HEK293 (cell line): ENCODE measurements at regions not wholly inside any gene's neighbourhood (a gene's known extent, or its start where the extent isn't known, plus 50 kb on each side); places are given as distances from the start of the nearest gene placed in this dataset.

Source experiments
- CTCF ChIA-PET: fragments of 350-600 bp; formaldehyde crosslinking; extraction: SDS; loops from one replicate; lab custom pipeline; 2021; ENCODE audit warnings: antibody characterized with exemption; lab: Yijun Ruan, JAX
- POLR2A ChIA-PET: fragments of 300-600 bp; formaldehyde crosslinking; extraction: SDS; loops from one replicate; lab custom pipeline; 2020; ENCODE audit warnings: antibody characterized with exemption, inconsistent platforms; lab: Yijun Ruan, JAX
- H3K27ac ChIP-seq: fragments of 200-500 bp; sonication (Bioruptor generic); 2 replicates; pipeline ENCODE4 v1.5.1; 2014; ENCODE audit warnings: low read depth, low read length, control low read depth, inconsistent platforms; ENCODE audit errors: extremely low read depth
- H3K36me3 ChIP-seq, 2 experiments: fragments of 200-500 bp in 1 of 2; sonication (Bioruptor generic) in 1 of 2; 1 replicate in 1 of 2; 2 replicates in 1 of 2; pipeline ENCODE4 v1.5.1; 2014 to 2017; ENCODE audit warnings: inconsistent platforms in 2 of 2, low read length in 2 of 2; ENCODE audit not compliant: control insufficient read depth in 2 of 2, insufficient read depth in 1 of 2
- H3K4me1 ChIP-seq: fragments of 200-500 bp; sonication (Bioruptor generic); 2 replicates; pipeline ENCODE4 v1.5.1; 2014; ENCODE audit warnings: mild to moderate bottlenecking, low read length, inconsistent platforms; ENCODE audit not compliant: control insufficient read depth, insufficient read depth
- H3K4me3 ChIP-seq: 2 replicates; pipeline ENCODE4 v1.5.1; 2011; ENCODE audit warnings: low read depth, mild to moderate bottlenecking, control low read depth, low read length, moderate library complexity
- H3K9me3 ChIP-seq: fragments of 200-500 bp; sonication (Bioruptor generic); 2 replicates; pipeline ENCODE4 v1.5.1; 2014; ENCODE audit warnings: low read depth, low read length, inconsistent platforms; ENCODE audit not compliant: control insufficient read depth, insufficient read depth
- ATF2 ChIP-seq: fragments of 450-650 bp; formaldehyde crosslinking; IDR thresholded peaks from 2 replicates; pipeline ENCODE4 v1.5.1; 2016; ENCODE audit warnings: missing biosample characterization, missing genetic modification characterization, low read depth
- EGR2 ChIP-seq: fragments of 450-650 bp; formaldehyde crosslinking; IDR thresholded peaks from 2 replicates; pipeline ENCODE4 v1.5.1; 2016; ENCODE audit warnings: low read depth, missing biosample characterization, missing genetic modification characterization
- ELK4 ChIP-seq: IDR thresholded peaks from 2 replicates; pipeline ENCODE4 v1.6.1; 2011; ENCODE audit warnings: mild to moderate bottlenecking, low read depth, low read length, borderline replicate concordance
- MZF1 ChIP-seq: fragments of 450-650 bp; formaldehyde crosslinking; IDR thresholded peaks from 2 replicates; pipeline ENCODE4 v1.5.1; 2017; ENCODE audit warnings: missing biosample characterization, missing genetic modification characterization, borderline replicate concordance
- OVOL3 ChIP-seq: fragments of 450-650 bp; formaldehyde crosslinking; IDR thresholded peaks from 2 replicates; pipeline ENCODE4 v1.5.1; 2016; ENCODE audit warnings: missing biosample characterization, missing genetic modification characterization
- SCRT1 ChIP-seq: fragments of 450-650 bp; formaldehyde crosslinking; IDR thresholded peaks from 2 replicates; pipeline ENCODE4 v1.5.1; 2016; ENCODE audit warnings: missing biosample characterization, missing genetic modification characterization, borderline replicate concordance
- SCRT2 ChIP-seq: fragments of 450-650 bp; formaldehyde crosslinking; IDR thresholded peaks from 2 replicates; pipeline ENCODE4 v1.5.1; 2016; ENCODE audit warnings: missing biosample characterization, missing genetic modification characterization
- SP7 ChIP-seq: fragments of 450-650 bp; formaldehyde crosslinking; IDR thresholded peaks from 2 replicates; pipeline ENCODE4 v1.5.1; 2016; ENCODE audit warnings: missing biosample characterization, missing genetic modification characterization
- ZBTB1 ChIP-seq: fragments of 450-650 bp; formaldehyde crosslinking; IDR thresholded peaks from 2 replicates; pipeline ENCODE4 v1.5.1; 2016; ENCODE audit warnings: missing biosample characterization, missing genetic modification characterization
- ZBTB20 ChIP-seq: fragments of 450-650 bp; formaldehyde crosslinking; IDR thresholded peaks from 2 replicates; pipeline ENCODE4 v1.5.1; 2016; ENCODE audit warnings: missing biosample characterization, missing genetic modification characterization
- ZFP3 ChIP-seq: fragments of 450-650 bp; formaldehyde crosslinking; IDR thresholded peaks from 2 replicates; pipeline ENCODE4 v1.5.1; 2016; ENCODE audit warnings: low read depth, missing biosample characterization, missing genetic modification characterization
- ZNF138 ChIP-seq: fragments of 450-650 bp; formaldehyde crosslinking; IDR thresholded peaks from 2 replicates; pipeline ENCODE4 v1.5.1; 2016; ENCODE audit warnings: missing biosample characterization, missing genetic modification characterization, borderline replicate concordance
- ZNF19 ChIP-seq: fragments of 450-650 bp; formaldehyde crosslinking; IDR thresholded peaks from 2 replicates; pipeline ENCODE4; 2016; ENCODE audit warnings: missing biosample characterization, missing genetic modification characterization, low read depth
- ZNF248 ChIP-seq: fragments of 450-650 bp; formaldehyde crosslinking; IDR thresholded peaks from 2 replicates; pipeline ENCODE4 v1.5.1; 2017; ENCODE audit warnings: missing biosample characterization, missing genetic modification characterization
- ZNF404 ChIP-seq: fragments of 450-650 bp; formaldehyde crosslinking; IDR thresholded peaks from 2 replicates; pipeline ENCODE4 v1.5.1; 2017; ENCODE audit warnings: missing biosample characterization, missing genetic modification characterization
- ZNF473 ChIP-seq: fragments of 450-650 bp; formaldehyde crosslinking; IDR thresholded peaks from 2 replicates; pipeline ENCODE4 v1.5.1; 2017; ENCODE audit warnings: missing biosample characterization, missing genetic modification characterization
- ZNF501 ChIP-seq: fragments of 450-650 bp; formaldehyde crosslinking; IDR thresholded peaks from 2 replicates; pipeline ENCODE4 v1.5.1; 2016; ENCODE audit warnings: missing biosample characterization, missing genetic modification characterization
- ZNF514 ChIP-seq: fragments of 450-650 bp; formaldehyde crosslinking; IDR thresholded peaks from 2 replicates; pipeline ENCODE4 v1.5.1; 2016; ENCODE audit warnings: missing biosample characterization, missing genetic modification characterization
- ZNF521 ChIP-seq: fragments of 450-650 bp; formaldehyde crosslinking; IDR thresholded peaks from 2 replicates; pipeline ENCODE4 v1.5.1; 2017; ENCODE audit warnings: missing biosample characterization, mild to moderate bottlenecking, missing genetic modification characterization
- ZNF530 ChIP-seq: fragments of 450-650 bp; formaldehyde crosslinking; IDR thresholded peaks from 2 replicates; pipeline ENCODE4 v1.5.1; 2016; ENCODE audit warnings: low read depth, missing biosample characterization, missing genetic modification characterization
- ZNF558 ChIP-seq: fragments of 450-650 bp; formaldehyde crosslinking; IDR thresholded peaks from 2 replicates; pipeline ENCODE4 v1.5.1; 2016; ENCODE audit warnings: missing biosample characterization, missing genetic modification characterization
- ZNF560 ChIP-seq: fragments of 450-650 bp; formaldehyde crosslinking; IDR thresholded peaks from 2 replicates; pipeline ENCODE4 v1.5.1; 2017; ENCODE audit warnings: missing biosample characterization, missing genetic modification characterization, borderline replicate concordance
- ZNF654 ChIP-seq: fragments of 450-650 bp; formaldehyde crosslinking; IDR thresholded peaks from 2 replicates; pipeline ENCODE4 v1.5.1; 2016; ENCODE audit warnings: low read depth, missing biosample characterization, missing genetic modification characterization
- ZNF658 ChIP-seq: fragments of 450-650 bp; formaldehyde crosslinking; IDR thresholded peaks from 2 replicates; pipeline ENCODE4; 2016; ENCODE audit warnings: missing biosample characterization, missing genetic modification characterization
- ZNF830 ChIP-seq: fragments of 450-650 bp; IDR thresholded peaks from 2 replicates; pipeline ENCODE4 v1.5.0; 2018; ENCODE audit warnings: missing biosample characterization, missing genetic modification characterization, low read depth, mild to moderate bottlenecking, moderate library complexity
- TF ChIP-seq, protein P1 (sequence below): fragments of 450-650 bp; formaldehyde crosslinking; IDR thresholded peaks from 2 replicates; pipeline ENCODE4 v1.5.1; 2016; ENCODE audit warnings: missing biosample characterization, missing genetic modification characterization

- TF ChIP-seq, protein P1, sequence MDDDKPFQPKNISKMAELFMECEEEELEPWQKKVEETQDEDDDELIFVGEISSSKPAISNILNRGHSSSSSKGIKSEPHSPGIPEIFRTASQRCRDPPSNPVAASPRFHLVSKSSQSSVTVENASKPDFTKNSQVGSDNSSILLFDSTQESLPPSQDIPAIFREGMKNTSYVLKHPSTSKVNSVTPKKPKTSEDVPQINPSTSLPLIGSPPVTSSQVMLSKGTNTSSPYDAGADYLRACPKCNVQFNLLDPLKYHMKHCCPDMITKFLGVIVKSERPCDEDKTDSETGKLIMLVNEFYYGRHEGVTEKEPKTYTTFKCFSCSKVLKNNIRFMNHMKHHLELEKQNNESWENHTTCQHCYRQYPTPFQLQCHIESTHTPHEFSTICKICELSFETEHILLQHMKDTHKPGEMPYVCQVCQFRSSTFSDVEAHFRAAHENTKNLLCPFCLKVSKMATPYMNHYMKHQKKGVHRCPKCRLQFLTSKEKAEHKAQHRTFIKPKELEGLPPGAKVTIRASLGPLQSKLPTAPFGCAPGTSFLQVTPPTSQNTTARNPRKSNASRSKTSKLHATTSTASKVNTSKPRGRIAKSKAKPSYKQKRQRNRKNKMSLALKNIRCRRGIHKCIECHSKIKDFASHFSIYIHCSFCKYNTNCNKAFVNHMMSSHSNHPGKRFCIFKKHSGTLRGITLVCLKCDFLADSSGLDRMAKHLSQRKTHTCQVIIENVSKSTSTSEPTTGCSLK (tag by site-specific recombination) = no peak
- TF ChIP-seq ZNF558 (tag by site-specific recombination) = no peak
- no peak for TF ChIP-seq ZNF530 (tag by site-specific recombination)
- no peak for TF ChIP-seq ZNF501 (tag by site-specific recombination)
- no peak for TF ChIP-seq ZNF654
- TF ChIP-seq ZNF248 (tag by site-specific recombination) = no peak
- no peak for TF ChIP-seq ZNF404
- TF ChIP-seq ZNF830 (tag by site-specific recombination) = no peak
Observed at GRCh38 chr5:61270510-61271165, 61.4 kb upstream of the ZSWIM6 start (continued).

DNA sequence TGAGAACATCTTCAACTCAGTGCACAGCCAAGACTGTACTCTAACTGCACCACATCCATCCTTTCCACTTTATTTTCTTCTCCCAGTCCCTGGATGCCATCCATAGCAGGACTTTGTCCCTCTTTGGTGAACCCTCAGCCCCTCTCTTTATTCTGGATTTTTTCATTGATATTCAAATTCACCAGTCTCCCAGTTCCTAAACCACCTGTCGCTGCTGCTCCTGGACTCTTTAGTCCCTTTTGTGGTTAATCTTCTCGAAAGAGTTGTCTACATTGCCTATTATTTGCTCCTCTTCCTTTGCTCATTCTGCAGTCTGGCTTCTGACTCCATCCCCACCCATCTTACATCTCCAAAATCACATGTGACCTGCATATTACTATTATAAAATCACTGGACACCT is 59.4 kb upstream of the ZSWIM6 start:
- no peak for TF ChIP-seq ZNF658 (tag by site-specific recombination)
- peak; percentile 78; the same call in 1 of the 2 replicates for TF ChIP-seq SCRT1 (tag by site-specific recombination)
- peak; percentile 91 for TF ChIP-seq SCRT2 (tag by site-specific recombination)
- TF ChIP-seq ZNF521 (tag by site-specific recombination) = no peak
- no peak for TF ChIP-seq OVOL3 (tag by site-specific recombination)
- Histone ChIP-seq H3K4me3 (no peak overlapping the region), H3K4me1 (no peaks in the 10 kb centered on the region), H3K27ac (no peak overlapping the region), H3K9me3 (no peaks in the 10 kb centered on the region), H3K36me3 (no peaks in the 10 kb centered on the region)
- ChIA-PET POLR2A (interaction anchor here (0.7 to 1.5 kb wide), 2 partner anchors 36 to 59 kb away, joined by 3 to 5 read pairs; no protein-coding TSS in a partner anchor), CTCF (no interaction called here)

- no peaks in the 10 kb centered on the region for H3K9me3 ChIP-seq
- CTCF ChIA-PET = no interaction called here
- no peaks in the 10 kb centered on the region for H3K4me1 ChIP-seq
- no peaks in the 10 kb centered on the region for H3K36me3 ChIP-seq
- H3K27ac ChIP-seq = no peak overlapping the region
- POLR2A ChIA-PET = interaction anchor here (1.5 kb wide), 1 partner anchor 58 kb away, joined by 3 read pairs; no protein-coding TSS in a partner anchor
- no peak overlapping the region for H3K4me3 ChIP-seq
- TF ChIP-seq ZNF19 (tag by site-specific recombination) (no peak), ATF2 (tag by site-specific recombination) (peak; percentile 55)
Observed at GRCh38 chr5:61273279-61273975, 58.6 kb upstream of the ZSWIM6 start.

DNA sequence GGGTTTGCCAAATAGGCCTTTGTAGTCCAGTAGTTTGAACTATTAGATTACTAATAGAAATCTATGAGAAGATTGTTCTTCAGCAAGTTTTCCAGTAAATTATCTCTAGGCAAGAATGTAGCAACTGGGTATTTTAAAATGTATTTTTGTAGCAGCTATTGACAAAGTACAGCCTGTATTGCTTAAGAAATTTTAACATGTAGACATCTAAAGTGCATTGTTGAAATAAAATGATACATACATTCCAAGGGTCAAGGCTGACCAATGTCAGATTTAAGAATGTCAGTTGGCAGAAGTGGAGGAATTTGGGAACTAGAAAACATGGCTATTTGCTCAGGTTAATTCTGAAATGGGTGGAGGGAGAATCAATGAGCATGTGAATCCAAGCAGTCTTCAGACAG is 57.5 kb upstream of the ZSWIM6 start:
- H3K36me3 ChIP-seq = no peaks in the 10 kb centered on the region
- no peaks in the 10 kb centered on the region for H3K4me1 ChIP-seq
- H3K27ac ChIP-seq = no peak overlapping the region
- POLR2A ChIA-PET = no interaction called here
- no peak overlapping the region for H3K4me3 ChIP-seq
- CTCF ChIA-PET = interaction anchor here (0.6 kb wide), 1 partner anchor 1388 kb away, joined by 3 read pairs; no protein-coding TSS in a partner anchor
- no peaks in the 10 kb centered on the region for H3K9me3 ChIP-seq
- no peak for TF ChIP-seq EGR2 (tag by site-specific recombination)
- no peak for TF ChIP-seq ZFP3 (tag by site-specific recombination)
- no peak for TF ChIP-seq ZNF560 (tag by site-specific recombination)
- TF ChIP-seq SP7 (tag by site-specific recombination) = no peak
- no peak for TF ChIP-seq ZNF404
- TF ChIP-seq ZNF473 (tag by site-specific recombination) = no peak
- no peak for TF ChIP-seq ZNF514
- TF ChIP-seq ZBTB20 (tag by site-specific recombination) = no peak
- no peak for TF ChIP-seq ZBTB1
- no peak for TF ChIP-seq MZF1 (tag by site-specific recombination)
- TF ChIP-seq ELK4 = no peak
- TF ChIP-seq ZNF138 (tag by site-specific recombination) = no peak
